ENCODE measurements at regions not wholly inside any gene's neighbourhood (a gene's known extent, or its start where the extent isn't known, plus 50 kb on each side); places are given as distances from the start of the nearest gene placed in this dataset.

DNA sequence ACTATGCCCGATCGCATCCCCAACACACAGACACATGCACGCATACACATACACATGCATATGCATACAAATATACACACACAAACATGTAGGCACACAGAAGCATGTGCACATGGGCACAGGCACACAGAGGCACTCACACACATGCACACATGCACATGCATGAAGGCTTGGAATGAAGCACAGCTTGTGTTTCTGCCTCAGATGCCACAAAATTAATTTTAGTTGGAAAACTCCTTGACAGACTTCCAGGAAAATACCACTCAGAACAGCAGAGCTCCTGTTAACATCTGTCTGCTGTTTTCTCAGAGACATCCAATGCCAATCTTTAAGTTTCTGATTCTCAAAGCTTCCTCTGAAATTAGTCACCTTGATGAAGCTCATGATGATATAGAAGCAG, 532.7 kb downstream of the RFC3 start:
- no peaks in the 10 kb centered on the region for H3K4me1 ChIP-seq (ENCODE audit: insufficient read depth, low read length)
- Mint-ChIP-seq H3K36me3 (ENCODE audit: low read depth) (no peaks in the 10 kb centered on the region), H3K4me3 (no peak overlapping the region), H3K27me3 (no peaks in the 10 kb centered on the region), H3K27ac (no peak overlapping the region), H3K4me1 (ENCODE audit: low read depth) (no peaks in the 10 kb centered on the region), H3K9me3 (peaks cover 6% of the 10 kb centered on the region)
- no peaks in the 10 kb centered on the region for H3K36me3 ChIP-seq (ENCODE audit: insufficient read depth, low read length)
- intact Hi-C loops (cut with DNase I, micrococcal nuclease) = no loop called here
- ChIA-PET POLR2A (no interaction called here), CTCF (no interaction called here)
- H3K27ac ChIP-seq (ENCODE audit: low read depth in 1 of 2, low read length in 2 of 2) = no peak overlapping the region
- H3K27me3 ChIP-seq (ENCODE audit: control insufficient read depth in 1 of 2, insufficient read depth in 2 of 2, low read length in 2 of 2) = no peaks in the 10 kb centered on the region
- no peak for DNase-seq
- ATAC-seq (ENCODE audit: poor library complexity) = no peak
- no peak overlapping the region for H3K4me3 ChIP-seq (ENCODE audit: low read length)
- TF ChIP-seq, protein P1, sequence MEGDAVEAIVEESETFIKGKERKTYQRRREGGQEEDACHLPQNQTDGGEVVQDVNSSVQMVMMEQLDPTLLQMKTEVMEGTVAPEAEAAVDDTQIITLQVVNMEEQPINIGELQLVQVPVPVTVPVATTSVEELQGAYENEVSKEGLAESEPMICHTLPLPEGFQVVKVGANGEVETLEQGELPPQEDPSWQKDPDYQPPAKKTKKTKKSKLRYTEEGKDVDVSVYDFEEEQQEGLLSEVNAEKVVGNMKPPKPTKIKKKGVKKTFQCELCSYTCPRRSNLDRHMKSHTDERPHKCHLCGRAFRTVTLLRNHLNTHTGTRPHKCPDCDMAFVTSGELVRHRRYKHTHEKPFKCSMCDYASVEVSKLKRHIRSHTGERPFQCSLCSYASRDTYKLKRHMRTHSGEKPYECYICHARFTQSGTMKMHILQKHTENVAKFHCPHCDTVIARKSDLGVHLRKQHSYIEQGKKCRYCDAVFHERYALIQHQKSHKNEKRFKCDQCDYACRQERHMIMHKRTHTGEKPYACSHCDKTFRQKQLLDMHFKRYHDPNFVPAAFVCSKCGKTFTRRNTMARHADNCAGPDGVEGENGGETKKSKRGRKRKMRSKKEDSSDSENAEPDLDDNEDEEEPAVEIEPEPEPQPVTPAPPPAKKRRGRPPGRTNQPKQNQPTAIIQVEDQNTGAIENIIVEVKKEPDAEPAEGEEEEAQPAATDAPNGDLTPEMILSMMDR (IDR thresholded peaks at IDR 0.05) = no peak
- H3K9me3 ChIP-seq (ENCODE audit: control insufficient read depth in 1 of 2, insufficient read depth in 1 of 2, low read length in 2 of 2) = peaks cover 0 to 3% of the 10 kb centered on the region in 2 experiments

- CTCF ChIA-PET = no interaction called here
- H3K4me3 ChIP-seq (ENCODE audit: low read length) = no peak overlapping the region
Measured at GRCh38 chr13:34351134-34351533, 533.2 kb downstream of the RFC3 start.

DNA sequence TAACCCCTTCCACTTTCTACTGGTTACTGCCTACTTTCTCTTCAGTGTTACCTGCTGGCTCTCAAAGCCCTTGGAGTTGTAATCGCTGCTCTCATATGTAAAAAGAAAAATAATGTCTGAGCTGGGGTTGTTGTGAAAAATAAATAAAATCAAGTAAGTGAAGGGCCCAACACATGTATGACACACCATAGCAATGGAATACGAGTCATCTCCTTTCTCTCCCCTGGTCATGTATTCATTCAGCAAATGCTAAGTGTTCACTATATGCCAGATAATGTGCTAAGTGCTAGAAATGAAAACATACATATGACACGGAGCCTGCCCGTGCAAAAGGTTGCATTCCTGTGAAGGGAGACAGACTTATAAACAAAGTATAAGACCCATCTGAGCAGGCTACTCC, 535.0 kb downstream of the RFC3 start:
- Histone ChIP-seq H3K27ac (ENCODE audit: low read depth in 1 of 2, low read length in 2 of 2) (no peak overlapping the region), H3K27me3 (ENCODE audit: control insufficient read depth in 1 of 2, insufficient read depth in 2 of 2, low read length in 2 of 2) (no peaks in the 10 kb centered on the region), H3K4me3 (ENCODE audit: low read length) (no peak overlapping the region), H3K9me3 (ENCODE audit: control insufficient read depth in 1 of 2, insufficient read depth in 1 of 2, low read length in 2 of 2) (peaks cover 0 to 11% of the 10 kb centered on the region in 2 experiments), H3K36me3 (ENCODE audit: insufficient read depth, low read length) (no peaks in the 10 kb centered on the region), H3K4me1 (ENCODE audit: insufficient read depth, low read length) (no peaks in the 10 kb centered on the region)
- Mint-ChIP-seq H3K27ac (no peak overlapping the region), H3K4me3 (no peak overlapping the region), H3K36me3 (ENCODE audit: low read depth) (no peaks in the 10 kb centered on the region), H3K27me3 (no peaks in the 10 kb centered on the region), H3K9me3 (peaks cover 6% of the 10 kb centered on the region), H3K4me1 (ENCODE audit: low read depth) (no peaks in the 10 kb centered on the region)
- TF ChIP-seq, protein P1 (IDR thresholded peaks at IDR 0.05) = no peak
- ChIA-PET CTCF (no interaction called here), POLR2A (no interaction called here)
- intact Hi-C loops (cut with DNase I, micrococcal nuclease) = no loop called here
- no peak for DNase-seq
- no peak for ATAC-seq (ENCODE audit: poor library complexity)

More at GRCh38 chr13:34351134-34351533, 533.2 kb downstream of the RFC3 start:
- no peaks in the 10 kb centered on the region for H3K4me1 Mint-ChIP-seq (ENCODE audit: low read depth)
- Histone ChIP-seq H3K9me3 (ENCODE audit: control insufficient read depth in 1 of 2, insufficient read depth in 1 of 2, low read length in 2 of 2) (peaks cover 0 to 3% of the 10 kb centered on the region in 2 experiments), H3K27me3 (ENCODE audit: control insufficient read depth in 1 of 2, insufficient read depth in 2 of 2, low read length in 2 of 2) (no peaks in the 10 kb centered on the region), H3K27ac (ENCODE audit: low read depth in 1 of 2, low read length in 2 of 2) (no peak overlapping the region), H3K36me3 (ENCODE audit: insufficient read depth, low read length) (no peaks in the 10 kb centered on the region), H3K4me1 (ENCODE audit: insufficient read depth, low read length) (no peaks in the 10 kb centered on the region)
- H3K36me3 Mint-ChIP-seq (ENCODE audit: low read depth) = no peaks in the 10 kb centered on the region
- no peaks in the 10 kb centered on the region for H3K27me3 Mint-ChIP-seq
- intact Hi-C loops (cut with DNase I, micrococcal nuclease) = no loop called here
- peaks cover 6% of the 10 kb centered on the region for H3K9me3 Mint-ChIP-seq
- H3K27ac Mint-ChIP-seq = no peak overlapping the region
- POLR2A ChIA-PET = no interaction called here
- DNase-seq = no peak
- TF ChIP-seq, protein P1 (IDR thresholded peaks at IDR 0.05) = no peak
- ATAC-seq (ENCODE audit: poor library complexity) = no peak
- H3K4me3 Mint-ChIP-seq = no peak overlapping the region
